Parathyroid adenoma (tissue), 2 donors: ENCODE measurements at regions not wholly inside any gene's neighbourhood (a gene's known extent, or its start where the extent isn't known, plus 50 kb on each side); places are given as distances from the start of the nearest gene placed in this dataset.

Source experiments
- H2AFZ ChIP-seq: fragments of 300-600 bp; sonication (generic); one replicate; pipeline ENCODE4 v1.7.0; 2017; ENCODE audit warnings: antibody characterized with exemption, mild to moderate bottlenecking
- H3K27ac ChIP-seq: fragments of 300-600 bp; sonication (generic); one replicate; pipeline ENCODE4 v1.7.0; 2017
- H3K27me3 ChIP-seq: fragments of 300-600 bp; sonication (generic); one replicate; pipeline ENCODE4 v1.7.0; 2017; ENCODE audit warnings: low read length; ENCODE audit not compliant: control insufficient read depth, insufficient read depth
- H3K36me3 ChIP-seq: fragments of 300-600 bp; sonication (generic); one replicate; pipeline ENCODE4 v1.7.0; 2017; ENCODE audit warnings: low read length; ENCODE audit not compliant: control insufficient read depth, insufficient read depth
- H3K4me1 ChIP-seq: fragments of 300-600 bp; sonication (generic); one replicate; pipeline ENCODE4 v1.7.0; 2017; ENCODE audit warnings: control low read depth
- H3K4me2 ChIP-seq: fragments of 300-600 bp; sonication (generic); one replicate; pipeline ENCODE4 v1.7.0; 2017; ENCODE audit warnings: low read length
- H3K4me3 ChIP-seq: fragments of 300-600 bp; sonication (generic); one replicate; pipeline ENCODE4 v1.7.0; 2017; ENCODE audit warnings: low read depth, low read length
- H3K79me2 ChIP-seq: fragments of 300-600 bp; sonication (generic); one replicate; pipeline ENCODE4 v1.7.0; 2017; ENCODE audit warnings: control low read depth
- H3K9ac ChIP-seq: fragments of 300-600 bp; sonication (generic); one replicate; pipeline ENCODE4 v1.7.0; 2017; ENCODE audit warnings: mild to moderate bottlenecking
- H3K9me3 ChIP-seq: fragments of 300-600 bp; sonication (generic); one replicate; pipeline ENCODE4 v1.7.0; 2017; ENCODE audit warnings: low read length; ENCODE audit not compliant: control insufficient read depth
- CTCF ChIP-seq: fragments of 300-600 bp; sonication (generic); IDR thresholded peaks from one replicate; pipeline ENCODE4 v1.7.0; 2017; ENCODE audit warnings: antibody characterized with exemption, mild to moderate bottlenecking
- donor health status: primary hyperparathyroidism.

- H3K9ac ChIP-seq: no peak overlapping the region
- no peak overlapping the region for H3K27ac ChIP-seq
- no peak for TF ChIP-seq CTCF
- H3K79me2 ChIP-seq: no peaks in the 10 kb centered on the region
- H2AFZ ChIP-seq: no peak overlapping the region
- no peaks in the 10 kb centered on the region for H3K9me3 ChIP-seq
- H3K4me2 ChIP-seq: no peak overlapping the region
- no peak overlapping the region for H3K4me3 ChIP-seq
- H3K4me1 ChIP-seq: no peaks in the 10 kb centered on the region
- no peaks in the 10 kb centered on the region for H3K36me3 ChIP-seq
- no peaks in the 10 kb centered on the region for H3K27me3 ChIP-seq
Observed at GRCh38 chr3:1010228-1010627, 82.6 kb upstream of the CNTN6 start.

GRCh38 chr3:1015826-1016225, 77.0 kb upstream of the CNTN6 start:
- H3K4me1 ChIP-seq: no peaks in the 10 kb centered on the region
- no peaks in the 10 kb centered on the region for H3K36me3 ChIP-seq
- no peak overlapping the region for H3K4me2 ChIP-seq
- no peaks in the 10 kb centered on the region for H3K79me2 ChIP-seq
- H3K4me3 ChIP-seq: no peak overlapping the region
- no peak overlapping the region for H3K27ac ChIP-seq
- H3K27me3 ChIP-seq: no peaks in the 10 kb centered on the region
- TF ChIP-seq CTCF: no peak
- H3K9ac ChIP-seq: no peak overlapping the region
- no peak overlapping the region for H2AFZ ChIP-seq
- H3K9me3 ChIP-seq: no peaks in the 10 kb centered on the region

GRCh38 chr3:1017870-1018269, 75.0 kb upstream of the CNTN6 start:
- Histone ChIP-seq H3K79me2 (no peaks in the 10 kb centered on the region), H3K9ac (no peak overlapping the region), H3K9me3 (no peaks in the 10 kb centered on the region), H3K27ac (no peak overlapping the region), H2AFZ (no peak overlapping the region), H3K4me1 (no peaks in the 10 kb centered on the region), H3K27me3 (no peaks in the 10 kb centered on the region), H3K4me3 (no peak overlapping the region), H3K4me2 (no peak overlapping the region), H3K36me3 (no peaks in the 10 kb centered on the region)
- TF ChIP-seq CTCF: no peak

GRCh38 chr3:1019157-1019556, 73.7 kb upstream of the CNTN6 start:
- no peaks in the 10 kb centered on the region for H3K4me1 ChIP-seq
- no peaks in the 10 kb centered on the region for H3K27me3 ChIP-seq
- no peak overlapping the region for H3K27ac ChIP-seq
- H3K4me2 ChIP-seq: no peak overlapping the region
- no peak overlapping the region for H2AFZ ChIP-seq
- H3K79me2 ChIP-seq: no peaks in the 10 kb centered on the region
- no peak overlapping the region for H3K9ac ChIP-seq
- no peaks in the 10 kb centered on the region for H3K36me3 ChIP-seq
- no peak overlapping the region for H3K4me3 ChIP-seq
- H3K9me3 ChIP-seq: no peaks in the 10 kb centered on the region
- no peak for TF ChIP-seq CTCF

GRCh38 chr3:1026395-1026794, 66.4 kb upstream of the CNTN6 start:
- H3K4me3 ChIP-seq: no peak overlapping the region
- H3K36me3 ChIP-seq: no peaks in the 10 kb centered on the region

More at GRCh38 chr3:1026395-1026794, 66.4 kb upstream of the CNTN6 start:
- no peaks in the 10 kb centered on the region for H3K27me3 ChIP-seq
- no peak overlapping the region for H3K27ac ChIP-seq
- no peaks in the 10 kb centered on the region for H3K79me2 ChIP-seq
- no peak for TF ChIP-seq CTCF
- no peaks in the 10 kb centered on the region for H3K4me1 ChIP-seq
- H3K9me3 ChIP-seq: no peaks in the 10 kb centered on the region
- no peak overlapping the region for H3K9ac ChIP-seq
- no peak overlapping the region for H2AFZ ChIP-seq
- no peak overlapping the region for H3K4me2 ChIP-seq
